ENCODE measurements at regions not wholly inside any gene's neighbourhood (a gene's known extent, or its start where the extent isn't known, plus 50 kb on each side); places are given as distances from the start of the nearest gene placed in this dataset.
A peak's percentile ranks its signal among the peaks of the same experiment; 100 is the strongest.
"Not testable (repeated sequence)": the region's sequence is repeated elsewhere in the genome, so short reads cannot be mapped to it uniquely, and the experiment has no call there.

GRCh38 chr1:166418344-166418933 is 251.6 kb upstream of the FAM78B start:
- TF ChIP-seq, protein P1, sequence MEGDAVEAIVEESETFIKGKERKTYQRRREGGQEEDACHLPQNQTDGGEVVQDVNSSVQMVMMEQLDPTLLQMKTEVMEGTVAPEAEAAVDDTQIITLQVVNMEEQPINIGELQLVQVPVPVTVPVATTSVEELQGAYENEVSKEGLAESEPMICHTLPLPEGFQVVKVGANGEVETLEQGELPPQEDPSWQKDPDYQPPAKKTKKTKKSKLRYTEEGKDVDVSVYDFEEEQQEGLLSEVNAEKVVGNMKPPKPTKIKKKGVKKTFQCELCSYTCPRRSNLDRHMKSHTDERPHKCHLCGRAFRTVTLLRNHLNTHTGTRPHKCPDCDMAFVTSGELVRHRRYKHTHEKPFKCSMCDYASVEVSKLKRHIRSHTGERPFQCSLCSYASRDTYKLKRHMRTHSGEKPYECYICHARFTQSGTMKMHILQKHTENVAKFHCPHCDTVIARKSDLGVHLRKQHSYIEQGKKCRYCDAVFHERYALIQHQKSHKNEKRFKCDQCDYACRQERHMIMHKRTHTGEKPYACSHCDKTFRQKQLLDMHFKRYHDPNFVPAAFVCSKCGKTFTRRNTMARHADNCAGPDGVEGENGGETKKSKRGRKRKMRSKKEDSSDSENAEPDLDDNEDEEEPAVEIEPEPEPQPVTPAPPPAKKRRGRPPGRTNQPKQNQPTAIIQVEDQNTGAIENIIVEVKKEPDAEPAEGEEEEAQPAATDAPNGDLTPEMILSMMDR (IDR thresholded peaks at IDR 0.05; ENCODE audit: borderline replicate concordance, extremely low read depth, insufficient read depth) = no peak
- Histone ChIP-seq H3K27ac (ENCODE audit: low read depth in 2 of 2, low read length in 2 of 2) (no peak overlapping the region), H3K36me3 (ENCODE audit: control insufficient read depth in 2 of 3, insufficient read depth in 3 of 3, low read length in 3 of 3) (no peaks in the 10 kb centered on the region), H3K4me1 (ENCODE audit: control insufficient read depth in 2 of 3, insufficient read depth in 2 of 3, low read depth in 1 of 3, low read length in 3 of 3) (no peaks in the 10 kb centered on the region), H3K9me3 (ENCODE audit: control insufficient read depth in 2 of 3, insufficient read depth in 1 of 3, low read length in 3 of 3) (no peaks in the 10 kb centered on the region), H3K9ac (ENCODE audit: low read length in 3 of 3) (no peak overlapping the region), H3K4me3 (ENCODE audit: low read length in 3 of 3) (no peak overlapping the region), H3K27me3 (ENCODE audit: control insufficient read depth, insufficient read depth, low read length) (no peaks in the 10 kb centered on the region)
- DNase-seq = no peak
- intact Hi-C loops (cut with DNase I) = no loop called here
- no peak for FAIRE-seq

- H3K9ac ChIP-seq (ENCODE audit: low read length in 3 of 3); H3K27ac ChIP-seq (ENCODE audit: low read depth in 2 of 2, low read length in 2 of 2); H3K9me3 ChIP-seq (ENCODE audit: control insufficient read depth in 2 of 3, insufficient read depth in 1 of 3, low read length in 3 of 3); H3K4me1 ChIP-seq (ENCODE audit: control insufficient read depth in 2 of 3, insufficient read depth in 2 of 3, low read depth in 1 of 3, low read length in 3 of 3); DNase-seq; H3K27me3 ChIP-seq (ENCODE audit: control insufficient read depth, insufficient read depth, low read length); FAIRE-seq; H3K36me3 ChIP-seq (ENCODE audit: control insufficient read depth in 2 of 3, insufficient read depth in 3 of 3, low read length in 3 of 3); intact Hi-C loops (cut with DNase I); H3K4me3 ChIP-seq (ENCODE audit: low read length in 3 of 3): not testable (repeated sequence)
Measured at GRCh38 chr1:166422586-166422985, 255.8 kb upstream of the FAM78B start.

DNA sequence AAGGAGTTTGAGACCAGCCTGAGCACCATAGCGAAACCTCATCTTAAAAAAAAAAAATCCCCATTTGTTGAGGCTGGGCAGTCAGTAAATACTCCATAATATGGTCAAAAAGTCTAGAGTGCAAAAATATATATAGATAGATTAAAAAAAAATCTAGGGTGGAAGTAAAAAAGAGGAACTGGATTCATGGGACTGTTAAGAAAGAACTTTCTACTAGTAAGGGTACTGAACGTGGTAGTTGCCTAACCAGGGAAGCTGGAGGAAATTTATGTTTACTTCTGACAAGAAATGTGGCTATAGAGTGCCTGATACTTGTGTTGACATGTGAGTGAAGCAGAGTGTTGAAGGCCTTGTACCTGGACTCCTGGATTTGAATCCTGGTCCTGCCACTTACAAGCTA is 265.9 kb upstream of the FAM78B start:
- Histone ChIP-seq H3K4me1 (ENCODE audit: control insufficient read depth in 2 of 3, insufficient read depth in 2 of 3, low read depth in 1 of 3, low read length in 3 of 3) (no peaks in the 10 kb centered on the region), H3K27ac (ENCODE audit: low read depth in 2 of 2, low read length in 2 of 2) (no peak overlapping the region), H3K9me3 (ENCODE audit: control insufficient read depth in 2 of 3, insufficient read depth in 1 of 3, low read length in 3 of 3) (no peaks in the 10 kb centered on the region), H3K27me3 (ENCODE audit: control insufficient read depth, insufficient read depth, low read length) (no peaks in the 10 kb centered on the region), H3K36me3 (ENCODE audit: control insufficient read depth in 2 of 3, insufficient read depth in 3 of 3, low read length in 3 of 3) (no peaks in the 10 kb centered on the region), H3K4me3 (ENCODE audit: low read length in 3 of 3) (no peak overlapping the region), H3K9ac (ENCODE audit: low read length in 3 of 3) (no peak overlapping the region)
- FAIRE-seq = no peak
- no peak for DNase-seq
- intact Hi-C loops (cut with DNase I) = no loop called here
- TF ChIP-seq, protein P1 (IDR thresholded peaks at IDR 0.05; ENCODE audit: borderline replicate concordance, extremely low read depth, insufficient read depth) = no peak

DNA sequence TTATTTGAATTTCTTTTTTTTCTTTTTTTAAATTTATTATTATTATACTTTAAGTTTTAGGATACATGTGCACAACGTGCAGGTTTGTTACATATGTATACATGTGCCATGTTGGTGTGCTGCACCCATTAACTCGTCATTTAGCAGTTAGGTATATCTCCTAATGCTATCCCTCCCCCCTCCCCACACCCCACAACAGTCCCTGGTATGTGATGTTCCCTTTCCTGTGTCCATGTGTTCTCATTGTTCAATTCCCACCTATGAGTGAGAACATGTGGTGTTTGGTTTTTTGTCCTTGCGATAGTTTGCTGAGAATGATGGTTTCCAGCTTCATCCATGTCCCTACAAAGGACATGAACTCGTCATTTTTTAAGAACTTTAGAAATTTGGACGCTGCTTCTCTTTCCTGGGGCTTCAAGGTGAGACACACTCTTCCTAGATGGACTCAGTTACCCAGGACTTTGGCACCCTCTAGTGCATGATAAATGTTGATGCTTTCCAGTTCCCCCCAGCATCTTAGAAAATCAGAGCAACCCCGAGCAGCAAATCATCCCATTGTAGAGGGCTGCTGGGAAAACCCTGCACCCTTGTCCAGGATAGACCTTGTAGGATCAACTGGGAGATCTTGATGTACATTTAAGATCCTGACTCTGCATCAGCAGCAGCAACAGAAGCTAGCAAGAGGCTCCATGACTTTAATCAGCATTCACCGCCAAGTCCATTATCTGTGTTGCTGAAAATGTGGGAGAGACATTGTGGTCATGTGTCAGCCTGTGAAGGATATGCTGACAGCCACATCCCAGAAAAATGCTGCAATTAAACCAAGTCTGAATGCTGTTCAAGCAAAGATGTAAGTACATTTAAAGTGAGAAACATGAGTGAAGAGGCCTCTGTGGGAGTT is 266.9 kb upstream of the FAM78B start:
- FAIRE-seq = not testable (repeated sequence)

More for the DNA sequence above, 266.9 kb upstream of the FAM78B start:
- DNase-seq = peak in 3 of 5 donors; percentile 31 to 61 (median 60)
- intact Hi-C loops (cut with DNase I); H3K9ac ChIP-seq (ENCODE audit: low read length in 3 of 3); H3K36me3 ChIP-seq (ENCODE audit: control insufficient read depth in 2 of 3, insufficient read depth in 3 of 3, low read length in 3 of 3); H3K27me3 ChIP-seq (ENCODE audit: control insufficient read depth, insufficient read depth, low read length); H3K9me3 ChIP-seq (ENCODE audit: control insufficient read depth in 2 of 3, insufficient read depth in 1 of 3, low read length in 3 of 3); H3K4me3 ChIP-seq (ENCODE audit: low read length in 3 of 3); H3K27ac ChIP-seq (ENCODE audit: low read depth in 2 of 2, low read length in 2 of 2); H3K4me1 ChIP-seq (ENCODE audit: control insufficient read depth in 2 of 3, insufficient read depth in 2 of 3, low read depth in 1 of 3, low read length in 3 of 3): not testable (repeated sequence)
- TF ChIP-seq, protein P1 (IDR thresholded peaks at IDR 0.05; ENCODE audit: borderline replicate concordance, extremely low read depth, insufficient read depth) = peak; percentile 30
